Heart left ventricle (tissue), 16 donors: ENCODE measurements at regions not wholly inside any gene's neighbourhood (a gene's known extent, or its start where the extent isn't known, plus 50 kb on each side); places are given as distances from the start of the nearest gene placed in this dataset.

ENCODE experiments used
- ATAC-seq, 4 donors: fragments of 200-7000 bp; cut with Tn5 transposase; one replicate each; pipeline ENCODE4 v1.9.1; 2020 to 2022; ENCODE audit warnings: moderate library complexity in 4 of 4, mild to moderate bottlenecking in 3 of 4, moderate number of reproducible peaks in 1 of 4
- DNase-seq, 5 donors: peaks; one replicate each; pipeline ENCODE4 v3.0.0-alpha.2; 2020
- H3K27ac ChIP-seq, 12 donors: fragments of 200-600 bp; sonication (generic) in 4 of 12; one replicate each; pipeline versions ENCODE4 v1.5.0 to v1.8.0; 2016 to 2022; ENCODE audit warnings: mild to moderate bottlenecking in 2 of 12
- H3K27me3 ChIP-seq, 9 donors: fragments of 200-600 bp; sonication (generic) in 2 of 9; one replicate each; pipeline versions ENCODE4 v1.5.1 to v1.8.0; 2016 to 2022; ENCODE audit warnings: mild to moderate bottlenecking in 3 of 9
- H3K36me3 ChIP-seq, 9 donors: fragments of 200-600 bp; sonication (generic) in 2 of 9; one replicate each; pipeline versions ENCODE4 v1.5.0 to v1.8.0; 2018 to 2022; ENCODE audit warnings: mild to moderate bottlenecking in 2 of 9
- H3K4me1 ChIP-seq, 12 donors: fragments of 200-600 bp; sonication (generic) in 4 of 12; one replicate each; pipeline versions ENCODE4 v1.5.0 to v1.8.0; 2016 to 2022; ENCODE audit warnings: mild to moderate bottlenecking in 3 of 12
- H3K4me3 ChIP-seq, 12 donors: fragments of 200-600 bp; sonication (generic) in 4 of 12; one replicate each; pipeline versions ENCODE4 v1.5.0 to v1.8.0; 2017 to 2022; ENCODE audit warnings: mild to moderate bottlenecking in 9 of 12, moderate library complexity in 4 of 12
- H3K9me3 ChIP-seq, 12 donors: fragments of 200-600 bp; sonication (generic) in 4 of 12; one replicate each; pipeline versions ENCODE4 v1.5.0 to v1.8.0; 2016 to 2022; ENCODE audit warnings: mild to moderate bottlenecking in 1 of 12
- CTCF ChIP-seq, 12 donors: fragments of 200-600 bp; sonication (generic) in 4 of 12; IDR thresholded peaks; one replicate each; pipeline versions ENCODE4 v1.5.0 to v1.8.0; 2018 to 2022; ENCODE audit warnings: antibody characterized with exemption in 12 of 12, mild to moderate bottlenecking in 5 of 12
- POLR2A ChIP-seq, 2 donors: fragments of 450-650 bp; IDR thresholded peaks; one replicate each; pipeline ENCODE4 v1.6.1; 2017; ENCODE audit warnings: antibody characterized with exemption in 2 of 2, mild to moderate bottlenecking in 2 of 2, moderate library complexity in 2 of 2
- WGBS, 4 donors: extraction: QIAGEN DNeasy Blood & Tissue Kit in 2 of 4; methylation state at CpG; one replicate each; pipeline versions ENCODE4 v1.1.5 to v1.1.7; 2013 to 2018; 5-methylcytosine and 5-hydroxymethylcytosine counted together
- intact Hi-C, 10 donors: fragments of 100-400 bp; cut with DNase I; formaldehyde crosslinking; loops; one replicate each; pipeline versions ENCODE4 v1.11.1 to v1.14.2; 2022
- donor health status: ischemic (EF 13 %, LVEDD 7.1; RV severe dilation, severe dysfunction).
- donor health status: healthy with polysubstance abuse.
- donor health status: DM: no; HTN: yes; CAD: no.
- donor health status: DM: no; HTN: no; CAD: no.
- donor health status: ischemic (EF 25% LVEDD 6.9; RV normal size, moderate dysfunction).
- donor health status: ischemic (EF 25% LVEDD 5.7; RV mildly dilated, moderate dysfunction).
- donor health status: healthy.
- donor health status: DM: yes; HTN: yes; CAD: no.
- donor health status: ischemic (EF 35%, LVEDD 5.7; RV mildly dilated, moderate dysfunction).
- donor health status: nonischemic (EF 11% LVEDD 7.7; RV severe dilation, severe dysfunction).
- donor health status: DM: yes; HTN: yes; CAD: no.
- donor health status: PGD.
- donor health status: ischemic (EF 29% LVEDD 5.4; RV normal size, mild dysfunction).
- donor health status: nonischemic (EF 23%, LVEDD 6.1; RV moderate dilation, normal function).

- Histone ChIP-seq H3K4me1 (peaks cover 0 to 3% (median 0%) of the 10 kb centered on the region in 12 donors), H3K27ac (no peak overlapping the region), H3K36me3 (no peaks in the 10 kb centered on the region), H3K4me3 (no peak overlapping the region), H3K9me3 (peaks cover 0 to 34% (median 10%) of the 10 kb centered on the region in 12 donors), H3K27me3 (no peaks in the 10 kb centered on the region)
- intact Hi-C loops: no loop called here
- DNase-seq (no peak), ATAC-seq (no peak)
- TF ChIP-seq CTCF (IDR thresholded peaks at IDR 0.05) (no peak), POLR2A (IDR thresholded peaks at IDR 0.05) (no peak)
Measured at GRCh38 chr4:15262396-15262795, 165.4 kb upstream of the C1QTNF7 start.

- no peak for ATAC-seq
- Histone ChIP-seq H3K9me3 (peaks cover 0 to 44% (median 9%) of the 10 kb centered on the region in 12 donors), H3K4me1 (no peaks in the 10 kb centered on the region), H3K36me3 (no peaks in the 10 kb centered on the region), H3K27me3 (no peaks in the 10 kb centered on the region), H3K4me3 (no peak overlapping the region), H3K27ac (no peak overlapping the region)
- DNase-seq: no peak
- 64 to 80% (median 76%) methylated on average over 2 of the region's 2 CpGs for WGBS, 4 donors
- intact Hi-C loops: no loop called here
- TF ChIP-seq POLR2A (IDR thresholded peaks at IDR 0.05) (no peak), CTCF (IDR thresholded peaks at IDR 0.05) (no peak)
Measured at GRCh38 chr4:15270201-15270600, 157.6 kb upstream of the C1QTNF7 start.

GRCh38 chr4:15286041-15286440 is 141.8 kb upstream of the C1QTNF7 start:
- no peak for ATAC-seq

GRCh38 chr4:15291122-15291521 is 136.7 kb upstream of the C1QTNF7 start:
- H3K27me3 ChIP-seq: no peaks in the 10 kb centered on the region
- no peak overlapping the region for H3K27ac ChIP-seq
- DNase-seq: no peak
- no peak for ATAC-seq
- H3K9me3 ChIP-seq: peaks cover 0 to 4% (median 0%) of the 10 kb centered on the region in 12 donors
- intact Hi-C loops: no loop called here
- TF ChIP-seq POLR2A (IDR thresholded peaks at IDR 0.05): no peak
- no peak for TF ChIP-seq CTCF (IDR thresholded peaks at IDR 0.05)
- no peaks in the 10 kb centered on the region for H3K4me1 ChIP-seq
- no peaks in the 10 kb centered on the region for H3K36me3 ChIP-seq
- WGBS, 4 donors: 60 to 70% (median 67%) methylated on average over 1 of the region's 1 CpG
- H3K4me3 ChIP-seq: no peak overlapping the region

More at GRCh38 chr4:15286041-15286440, 141.8 kb upstream of the C1QTNF7 start:
- TF ChIP-seq CTCF (IDR thresholded peaks at IDR 0.05) (no peak), POLR2A (IDR thresholded peaks at IDR 0.05) (no peak)
- no peaks in the 10 kb centered on the region for H3K4me1 ChIP-seq
- no peak overlapping the region for H3K27ac ChIP-seq
- H3K36me3 ChIP-seq: no peaks in the 10 kb centered on the region
- 94 to 97% (median 96%) methylated on average over 2 of the region's 2 CpGs for WGBS, 4 donors
- no peak for DNase-seq
- intact Hi-C loops: no loop called here
- peaks cover 0 to 9% (median 0%) of the 10 kb centered on the region in 12 donors for H3K9me3 ChIP-seq
- H3K4me3 ChIP-seq: no peak overlapping the region
- H3K27me3 ChIP-seq: no peaks in the 10 kb centered on the region
